ENCODE measurements at regions not wholly inside any gene's neighbourhood (a gene's known extent, or its start where the extent isn't known, plus 50 kb on each side); places are given as distances from the start of the nearest gene placed in this dataset.

DNA sequence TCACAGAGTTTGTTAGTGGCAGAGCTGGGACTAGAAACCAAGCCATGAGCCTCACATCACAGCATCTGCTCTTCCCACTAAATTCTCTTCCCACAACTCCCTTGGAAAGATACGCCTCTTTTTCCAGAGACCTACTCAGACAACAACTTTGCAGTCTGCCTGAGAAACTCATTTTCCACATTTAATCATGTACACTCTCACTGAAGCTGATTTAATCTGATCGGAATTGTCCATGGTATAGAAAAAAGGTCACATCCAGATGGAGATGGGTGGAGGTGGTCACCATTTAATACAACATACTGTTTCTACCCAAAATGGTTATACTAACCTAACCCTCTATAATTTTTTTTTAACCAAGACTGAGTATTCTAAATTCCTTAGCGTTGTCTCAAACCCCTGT lies 366.2 kb downstream of the ENC1 start:
- no peaks in the 10 kb centered on the region for H3K27me3 Mint-ChIP-seq (ENCODE audit: unreplicated experiment)
- no peak overlapping the region for H3K4me3 Mint-ChIP-seq (ENCODE audit: low read depth, unreplicated experiment)
- no peak for DNase-seq
- H3K9me3 Mint-ChIP-seq (ENCODE audit: low read depth, unreplicated experiment), result no peaks in the 10 kb centered on the region
- TF ChIP-seq, protein P1, sequence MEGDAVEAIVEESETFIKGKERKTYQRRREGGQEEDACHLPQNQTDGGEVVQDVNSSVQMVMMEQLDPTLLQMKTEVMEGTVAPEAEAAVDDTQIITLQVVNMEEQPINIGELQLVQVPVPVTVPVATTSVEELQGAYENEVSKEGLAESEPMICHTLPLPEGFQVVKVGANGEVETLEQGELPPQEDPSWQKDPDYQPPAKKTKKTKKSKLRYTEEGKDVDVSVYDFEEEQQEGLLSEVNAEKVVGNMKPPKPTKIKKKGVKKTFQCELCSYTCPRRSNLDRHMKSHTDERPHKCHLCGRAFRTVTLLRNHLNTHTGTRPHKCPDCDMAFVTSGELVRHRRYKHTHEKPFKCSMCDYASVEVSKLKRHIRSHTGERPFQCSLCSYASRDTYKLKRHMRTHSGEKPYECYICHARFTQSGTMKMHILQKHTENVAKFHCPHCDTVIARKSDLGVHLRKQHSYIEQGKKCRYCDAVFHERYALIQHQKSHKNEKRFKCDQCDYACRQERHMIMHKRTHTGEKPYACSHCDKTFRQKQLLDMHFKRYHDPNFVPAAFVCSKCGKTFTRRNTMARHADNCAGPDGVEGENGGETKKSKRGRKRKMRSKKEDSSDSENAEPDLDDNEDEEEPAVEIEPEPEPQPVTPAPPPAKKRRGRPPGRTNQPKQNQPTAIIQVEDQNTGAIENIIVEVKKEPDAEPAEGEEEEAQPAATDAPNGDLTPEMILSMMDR (IDR thresholded peaks at IDR 0.05; ENCODE audit: unreplicated experiment), result no peak
- H3K36me3 Mint-ChIP-seq (ENCODE audit: insufficient read depth, unreplicated experiment), result no peaks in the 10 kb centered on the region
- CTCF ChIA-PET, result no interaction called here
- no TSS peak for BruUV-seq (replicated peaks)
- peaks cover 7% of the 10 kb centered on the region for H3K4me1 Mint-ChIP-seq (ENCODE audit: low read depth, unreplicated experiment)
- no peak overlapping the region for H3K27ac Mint-ChIP-seq (ENCODE audit: unreplicated experiment)
- intact Hi-C loops (cut with micrococcal nuclease; ENCODE audit: unreplicated experiment), result no loop called here

DNA sequence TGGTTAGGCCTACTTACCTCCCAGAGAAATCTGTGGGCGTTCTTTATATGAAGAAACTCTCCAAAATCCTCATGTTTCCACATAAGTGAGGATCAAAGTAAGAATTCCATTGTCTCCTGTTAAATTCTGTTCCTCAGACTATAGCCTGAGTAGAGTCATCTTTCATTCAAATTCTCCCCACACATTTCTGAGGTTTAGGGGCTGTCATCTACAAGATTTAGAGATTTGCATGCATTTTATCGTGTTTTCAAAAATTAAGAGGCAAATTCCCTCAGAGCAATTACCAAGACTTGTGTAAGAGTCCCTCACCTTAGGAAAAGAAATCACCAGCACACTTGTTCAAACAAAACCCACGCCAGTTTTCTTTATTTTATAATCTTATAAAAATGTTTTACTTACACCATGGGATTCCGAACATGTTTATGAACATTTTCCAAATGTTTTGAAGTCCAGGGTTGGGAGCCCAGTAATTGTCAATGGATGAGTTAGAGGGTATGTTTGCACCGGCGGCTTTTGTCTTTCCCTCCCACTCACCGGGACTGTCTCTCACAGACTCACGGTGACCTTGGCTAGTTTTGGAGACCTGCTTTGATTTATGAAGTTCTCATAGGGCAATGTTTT lies 367.6 kb downstream of the ENC1 start:
- no peaks in the 10 kb centered on the region for H3K9me3 Mint-ChIP-seq (ENCODE audit: low read depth, unreplicated experiment)
- H3K27me3 Mint-ChIP-seq (ENCODE audit: unreplicated experiment), result no peaks in the 10 kb centered on the region
- peaks cover 7% of the 10 kb centered on the region for H3K4me1 Mint-ChIP-seq (ENCODE audit: low read depth, unreplicated experiment)
- H3K36me3 Mint-ChIP-seq (ENCODE audit: insufficient read depth, unreplicated experiment), result no peaks in the 10 kb centered on the region
- H3K27ac Mint-ChIP-seq (ENCODE audit: unreplicated experiment), result no peak overlapping the region
- intact Hi-C loops (cut with micrococcal nuclease; ENCODE audit: unreplicated experiment), result no loop called here
- no peak for DNase-seq
- TF ChIP-seq, protein P1 (IDR thresholded peaks at IDR 0.05; ENCODE audit: unreplicated experiment), result no peak
- no peak overlapping the region for H3K4me3 Mint-ChIP-seq (ENCODE audit: low read depth, unreplicated experiment)
- BruUV-seq (replicated peaks), result no TSS peak
- CTCF ChIA-PET, result no interaction called here

DNA sequence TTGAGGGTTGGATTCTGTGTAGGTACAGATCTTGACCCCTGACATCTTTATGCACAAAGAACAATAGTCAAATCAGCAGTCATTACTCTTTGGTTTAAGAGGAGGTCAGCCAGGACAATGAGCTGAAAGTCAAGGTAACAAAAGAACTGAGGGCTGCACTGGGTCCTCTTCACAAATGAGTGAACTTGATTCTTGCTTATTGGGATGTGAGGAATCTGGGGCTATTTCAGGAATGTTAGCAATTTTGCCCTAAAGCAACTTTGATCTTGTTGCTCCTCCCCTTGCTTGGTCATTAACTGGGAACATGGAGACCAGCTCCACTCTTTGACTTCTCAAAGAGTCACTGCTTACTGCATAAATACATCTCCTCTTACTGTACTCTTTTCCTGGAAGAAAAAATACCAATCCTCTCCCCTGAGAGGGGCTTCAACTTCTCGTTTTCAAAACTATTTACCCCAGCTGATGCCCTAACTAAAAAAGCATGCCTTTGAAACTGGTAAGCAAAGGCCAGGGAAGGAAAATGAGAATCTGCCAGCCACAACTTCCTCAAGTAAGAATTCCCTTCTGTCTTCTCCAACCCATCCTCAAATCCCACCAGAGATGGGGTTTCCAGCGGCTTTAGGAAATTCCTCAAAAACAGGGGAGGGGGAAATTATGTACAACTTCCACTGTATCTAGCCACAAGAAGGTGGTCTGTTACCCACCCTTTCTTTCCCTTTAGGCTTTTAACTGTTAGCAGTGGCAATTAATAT lies 368.3 kb downstream of the ENC1 start:
- H3K27me3 Mint-ChIP-seq (ENCODE audit: unreplicated experiment), result no peaks in the 10 kb centered on the region

DNA sequence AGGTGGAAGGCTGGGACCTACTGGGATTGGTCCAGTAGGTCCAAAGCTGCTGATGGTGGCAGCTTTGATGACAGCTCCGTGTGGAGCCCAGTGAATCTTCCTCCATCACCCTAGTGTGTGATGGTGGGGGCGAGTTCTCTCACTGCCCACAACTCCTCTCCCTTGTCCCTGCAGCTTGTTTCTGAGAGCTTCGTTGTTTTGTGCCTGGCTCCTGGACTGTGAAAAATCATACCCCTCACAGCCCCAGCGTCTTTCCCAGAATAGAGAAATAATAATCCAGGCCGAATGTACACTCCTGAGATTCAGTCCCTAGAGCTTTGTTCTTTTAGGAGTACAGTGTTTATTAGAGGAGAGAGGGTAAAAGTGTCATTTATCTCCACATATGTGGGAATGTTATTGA lies 372.2 kb downstream of the ENC1 start:
- DNase-seq, result no peak
- CTCF ChIA-PET, result interaction anchor here (0.7 kb wide), 1 partner anchor 304 kb away, joined by 4 read pairs; no protein-coding TSS in a partner anchor
- Mint-ChIP-seq H3K27me3 (ENCODE audit: unreplicated experiment) (no peaks in the 10 kb centered on the region), H3K36me3 (ENCODE audit: insufficient read depth, unreplicated experiment) (no peaks in the 10 kb centered on the region), H3K27ac (ENCODE audit: unreplicated experiment) (no peak overlapping the region), H3K4me1 (ENCODE audit: low read depth, unreplicated experiment) (peaks cover 7% of the 10 kb centered on the region), H3K4me3 (ENCODE audit: low read depth, unreplicated experiment) (no peak overlapping the region), H3K9me3 (ENCODE audit: low read depth, unreplicated experiment) (no peaks in the 10 kb centered on the region)
- intact Hi-C loops (cut with micrococcal nuclease; ENCODE audit: unreplicated experiment), result no loop called here
- BruUV-seq (replicated peaks), result no TSS peak
- TF ChIP-seq, protein P1 (IDR thresholded peaks at IDR 0.05; ENCODE audit: unreplicated experiment), result no peak

More for the DNA sequence above, 368.3 kb downstream of the ENC1 start:
- no peak overlapping the region for H3K4me3 Mint-ChIP-seq (ENCODE audit: low read depth, unreplicated experiment)
- intact Hi-C loops (cut with micrococcal nuclease; ENCODE audit: unreplicated experiment), result no loop called here
- TF ChIP-seq, protein P1 (IDR thresholded peaks at IDR 0.05; ENCODE audit: unreplicated experiment), result no peak
- H3K9me3 Mint-ChIP-seq (ENCODE audit: low read depth, unreplicated experiment), result no peaks in the 10 kb centered on the region
- CTCF ChIA-PET, result no interaction called here
- no TSS peak for BruUV-seq (replicated peaks)
- H3K36me3 Mint-ChIP-seq (ENCODE audit: insufficient read depth, unreplicated experiment), result no peaks in the 10 kb centered on the region
- no peak for DNase-seq
- H3K27ac Mint-ChIP-seq (ENCODE audit: unreplicated experiment), result no peak overlapping the region
- peaks cover 7% of the 10 kb centered on the region for H3K4me1 Mint-ChIP-seq (ENCODE audit: low read depth, unreplicated experiment)

Measured in Calu3 (cell line).